ENCODE measurements at regions not wholly inside any gene's neighbourhood (a gene's known extent, or its start where the extent isn't known, plus 50 kb on each side); places are given as distances from the start of the nearest gene placed in this dataset.

GRCh38 chr10:9227679-9228365, 1173.3 kb downstream of the GATA3 start:
- no peak overlapping the region for H3K4me2 ChIP-seq (ENCODE audit: control insufficient read depth, insufficient read depth)
- no peak for ATAC-seq
- no TSS peak for BruUV-seq (replicated peaks)
- TF ChIP-seq JUNB (IDR thresholded peaks at IDR 0.05) (no peak), EED (IDR thresholded peaks at IDR 0.05; ENCODE audit: low read depth) (no peak), RFX5 (IDR thresholded peaks at IDR 0.05; ENCODE audit: low read depth, low read length) (no peak), POU2F2 (IDR thresholded peaks at IDR 0.05; ENCODE audit: borderline replicate concordance, low read depth, low read length) (no peak), ZBTB40 (IDR thresholded peaks at IDR 0.05; ENCODE audit: borderline replicate concordance) (no peak), REST (IDR thresholded peaks at IDR 0.05; ENCODE audit: low read depth, low read length) (no peak), MEF2B (IDR thresholded peaks at IDR 0.05; ENCODE audit: partially characterized antibody, poor library complexity, severe bottlenecking) (no peak), HDAC2 (IDR thresholded peaks at IDR 0.05) (no peak), YY1 (IDR thresholded peaks at IDR 0.05; ENCODE audit: low read depth, low read length) (no peak), ETV6 (conservative IDR thresholded peaks at IDR 0.05 in 1 of 2, IDR thresholded peaks at IDR 0.05 in 1 of 2; ENCODE audit: borderline replicate concordance in 1 of 2, low read depth in 1 of 2) (no peak), TCF12 (IDR thresholded peaks at IDR 0.05; ENCODE audit: low read depth, low read length) (no peak), NFXL1 (IDR thresholded peaks at IDR 0.05; ENCODE audit: borderline replicate concordance) (no peak)
- TF ChIP-seq, protein P1, sequence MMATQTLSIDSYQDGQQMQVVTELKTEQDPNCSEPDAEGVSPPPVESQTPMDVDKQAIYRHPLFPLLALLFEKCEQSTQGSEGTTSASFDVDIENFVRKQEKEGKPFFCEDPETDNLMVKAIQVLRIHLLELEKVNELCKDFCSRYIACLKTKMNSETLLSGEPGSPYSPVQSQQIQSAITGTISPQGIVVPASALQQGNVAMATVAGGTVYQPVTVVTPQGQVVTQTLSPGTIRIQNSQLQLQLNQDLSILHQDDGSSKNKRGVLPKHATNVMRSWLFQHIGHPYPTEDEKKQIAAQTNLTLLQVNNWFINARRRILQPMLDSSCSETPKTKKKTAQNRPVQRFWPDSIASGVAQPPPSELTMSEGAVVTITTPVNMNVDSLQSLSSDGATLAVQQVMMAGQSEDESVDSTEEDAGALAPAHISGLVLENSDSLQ (IDR thresholded peaks at IDR 0.05): no peak
- TF ChIP-seq, protein P2, sequence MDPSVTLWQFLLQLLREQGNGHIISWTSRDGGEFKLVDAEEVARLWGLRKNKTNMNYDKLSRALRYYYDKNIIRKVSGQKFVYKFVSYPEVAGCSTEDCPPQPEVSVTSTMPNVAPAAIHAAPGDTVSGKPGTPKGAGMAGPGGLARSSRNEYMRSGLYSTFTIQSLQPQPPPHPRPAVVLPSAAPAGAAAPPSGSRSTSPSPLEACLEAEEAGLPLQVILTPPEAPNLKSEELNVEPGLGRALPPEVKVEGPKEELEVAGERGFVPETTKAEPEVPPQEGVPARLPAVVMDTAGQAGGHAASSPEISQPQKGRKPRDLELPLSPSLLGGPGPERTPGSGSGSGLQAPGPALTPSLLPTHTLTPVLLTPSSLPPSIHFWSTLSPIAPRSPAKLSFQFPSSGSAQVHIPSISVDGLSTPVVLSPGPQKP (IDR thresholded peaks at IDR 0.05; ENCODE audit: low read depth, low read length): no peak

More at GRCh38 chr10:9227679-9228365, 1173.3 kb downstream of the GATA3 start:
- ChIA-PET POLR2A (no interaction called here), CTCF (interaction anchor here (0.6 kb wide), 1 partner anchor 1542 kb away, joined by 3 read pairs; no protein-coding TSS in a partner anchor), SMC1A (ENCODE audit: uncharacterized antibody, unreplicated experiment) (interaction anchor here (0.5 kb wide), 1 partner anchor 731 kb away, joined by 3 read pairs; no protein-coding TSS in a partner anchor), RAD21 (ENCODE audit: unreplicated experiment) (no interaction called here)
- DNase-seq (ENCODE audit: low read depth, low spot score) (no peak), FAIRE-seq (no peak)
- Histone ChIP-seq H3K9me3 (replicated peaks; ENCODE audit: control insufficient read depth, insufficient read depth, low read length) (no peaks in the 10 kb centered on the region), H3K4me3 (no peak overlapping the region), H3K36me3 (ENCODE audit: control insufficient read depth in 2 of 2, insufficient read depth in 2 of 2, low read length in 1 of 2) (no peaks in the 10 kb centered on the region), H3K27me3 (replicated peaks in 1 of 2; ENCODE audit: control insufficient read depth in 2 of 2, insufficient read depth in 2 of 2, low read length in 1 of 2) (no peaks in the 10 kb centered on the region; a peak in 1 of 4 replicates), H3K4me1 (ENCODE audit: control insufficient read depth, insufficient read depth, low read length) (no peaks in the 10 kb centered on the region), H3K9ac (ENCODE audit: control insufficient read depth, insufficient read depth, low read length) (no peak overlapping the region), H2AFZ (ENCODE audit: control insufficient read depth, low read depth, low read length) (no peak overlapping the region), H3K79me2 (ENCODE audit: control insufficient read depth, insufficient read depth, low read length) (no peaks in the 10 kb centered on the region), H4K20me1 (ENCODE audit: control insufficient read depth, insufficient read depth) (no peaks in the 10 kb centered on the region), H3K27ac (ENCODE audit: control insufficient read depth, insufficient read depth) (no peak overlapping the region)
- in situ Hi-C loops (cut with MboI) (no loop called here), intact Hi-C loops (cut with micrococcal nuclease; ENCODE audit: unreplicated experiment) (no loop called here)
- 35% methylated on average over 7 of the region's 7 CpGs for WGBS (ENCODE audit: insufficient coverage, insufficient replicate concordance, low lambda C conversion rate, missing lambda C conversion rate)
